ENCODE measurements at regions not wholly inside any gene's neighbourhood (a gene's known extent, or its start where the extent isn't known, plus 50 kb on each side); places are given as distances from the start of the nearest gene placed in this dataset.

DNA sequence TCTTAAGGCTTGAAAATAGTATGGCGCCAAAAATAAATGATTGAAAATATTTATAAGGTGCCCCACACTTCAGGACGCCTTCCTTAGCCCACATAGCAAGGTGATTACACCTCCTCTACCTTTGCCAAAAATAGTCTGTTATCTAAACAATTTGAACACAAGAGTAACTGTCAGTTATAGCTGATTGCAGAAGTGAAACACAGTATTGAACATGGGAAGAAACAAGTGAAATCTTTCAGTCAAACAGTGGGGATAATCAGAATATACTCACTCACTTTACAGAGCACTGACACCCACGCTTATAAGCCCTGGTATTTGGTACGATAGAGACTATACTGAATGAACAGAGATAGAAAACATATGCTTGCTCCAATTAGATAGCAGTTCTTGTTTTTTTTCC is 203.1 kb downstream of the RAB38 start:
- 100% methylated on average over 1 of the region's 4 CpGs; no CpG with 5 or more reads in 1 of the 2 experiments for WGBS, 2 experiments (ENCODE audit: insufficient coverage in 2 of 2)
- no peaks in the 10 kb centered on the region for H3K9me3 ChIP-seq (ENCODE audit: control insufficient read depth, low read length)
- no peaks in the 10 kb centered on the region for H3K36me3 ChIP-seq (ENCODE audit: control insufficient read depth, insufficient read depth, low read length)
- no peak overlapping the region for H3K4me3 ChIP-seq (ENCODE audit: extremely low read depth, insufficient read depth, low read length, poor library complexity, severe bottlenecking)
- no peaks in the 10 kb centered on the region for H3K4me1 ChIP-seq (ENCODE audit: control insufficient read depth, insufficient read depth, low read length, poor library complexity, severe bottlenecking)
- H3K27ac ChIP-seq (ENCODE audit: low read depth, low read length, severe bottlenecking) = no peak overlapping the region

DNA sequence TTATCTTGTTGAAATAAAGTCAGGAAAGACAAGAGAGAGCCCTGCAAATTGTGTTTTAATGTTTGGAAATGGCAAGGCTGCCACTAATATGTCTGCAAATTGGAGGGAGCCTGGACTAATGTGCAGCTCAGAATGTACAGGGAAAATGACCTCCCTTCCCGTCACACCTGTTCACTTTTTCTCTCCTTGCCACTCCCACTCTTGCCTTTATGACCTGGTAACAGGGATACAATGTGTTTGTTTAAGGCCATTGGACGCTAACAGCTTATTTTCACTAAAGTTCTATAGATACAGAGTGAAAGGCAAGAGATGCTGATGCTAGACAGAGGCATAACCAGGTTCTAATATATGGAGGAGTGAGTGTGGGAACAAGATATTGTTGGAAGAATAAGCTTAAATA is 203.9 kb downstream of the RAB38 start:
- no CpG with 5 or more reads among the region's 2 CpGs for WGBS, 2 experiments (ENCODE audit: insufficient coverage in 2 of 2)
- Histone ChIP-seq H3K9me3 (ENCODE audit: control insufficient read depth, low read length) (no peaks in the 10 kb centered on the region), H3K4me3 (ENCODE audit: extremely low read depth, insufficient read depth, low read length, poor library complexity, severe bottlenecking) (no peak overlapping the region), H3K36me3 (ENCODE audit: control insufficient read depth, insufficient read depth, low read length) (no peaks in the 10 kb centered on the region), H3K4me1 (ENCODE audit: control insufficient read depth, insufficient read depth, low read length, poor library complexity, severe bottlenecking) (no peaks in the 10 kb centered on the region), H3K27ac (ENCODE audit: low read depth, low read length, severe bottlenecking) (no peak overlapping the region)

GRCh38 chr11:87970762-87971161 is 204.5 kb downstream of the RAB38 start:
- WGBS, 2 experiments (ENCODE audit: insufficient coverage in 2 of 2) = 76 to 81% methylated on average over 2 to 3 of the region's 4 CpGs
- no peaks in the 10 kb centered on the region for H3K9me3 ChIP-seq (ENCODE audit: control insufficient read depth, low read length)
- no peaks in the 10 kb centered on the region for H3K4me1 ChIP-seq (ENCODE audit: control insufficient read depth, insufficient read depth, low read length, poor library complexity, severe bottlenecking)
- H3K36me3 ChIP-seq (ENCODE audit: control insufficient read depth, insufficient read depth, low read length) = no peaks in the 10 kb centered on the region
- H3K4me3 ChIP-seq (ENCODE audit: extremely low read depth, insufficient read depth, low read length, poor library complexity, severe bottlenecking) = no peak overlapping the region
- no peak overlapping the region for H3K27ac ChIP-seq (ENCODE audit: low read depth, low read length, severe bottlenecking)

DNA sequence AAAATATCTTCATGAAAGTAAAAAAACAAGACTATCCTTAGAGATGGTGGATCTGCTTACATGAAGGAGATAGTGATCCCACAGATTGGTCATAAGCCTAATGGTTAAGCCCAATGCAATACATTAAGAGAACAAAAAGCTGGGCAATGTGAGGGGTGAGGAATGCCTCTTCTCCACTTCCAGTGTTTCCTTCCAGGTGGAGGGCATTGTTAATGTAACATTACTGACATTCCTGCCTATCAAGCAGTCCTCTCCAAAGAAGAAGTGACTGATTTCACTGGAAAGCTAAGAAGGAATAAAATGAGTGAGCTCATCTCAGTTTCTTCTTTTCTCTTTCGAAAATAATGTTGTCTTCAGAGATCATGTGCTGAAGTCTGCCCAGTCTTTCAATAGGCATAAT is 207.8 kb downstream of the RAB38 start:
- no peak overlapping the region for H3K4me3 ChIP-seq (ENCODE audit: extremely low read depth, insufficient read depth, low read length, poor library complexity, severe bottlenecking)
- H3K9me3 ChIP-seq (ENCODE audit: control insufficient read depth, low read length) = no peaks in the 10 kb centered on the region
- H3K27ac ChIP-seq (ENCODE audit: low read depth, low read length, severe bottlenecking) = no peak overlapping the region
- H3K4me1 ChIP-seq (ENCODE audit: control insufficient read depth, insufficient read depth, low read length, poor library complexity, severe bottlenecking) = no peaks in the 10 kb centered on the region
- no peaks in the 10 kb centered on the region for H3K36me3 ChIP-seq (ENCODE audit: control insufficient read depth, insufficient read depth, low read length)
- WGBS, 2 experiments (ENCODE audit: insufficient coverage in 2 of 2) = 83% methylated on average over 1 of the region's 1 CpG; no CpG with 5 or more reads in 1 of the 2 experiments

- H3K9me3 ChIP-seq (ENCODE audit: control insufficient read depth, low read length) = no peaks in the 10 kb centered on the region
- H3K27ac ChIP-seq (ENCODE audit: low read depth, low read length, severe bottlenecking) = no peak overlapping the region
- no peaks in the 10 kb centered on the region for H3K36me3 ChIP-seq (ENCODE audit: control insufficient read depth, insufficient read depth, low read length)
- 100% methylated on average over 1 of the region's 1 CpG; no CpG with 5 or more reads in 1 of the 2 experiments for WGBS, 2 experiments (ENCODE audit: insufficient coverage in 2 of 2)
- no peaks in the 10 kb centered on the region for H3K4me1 ChIP-seq (ENCODE audit: control insufficient read depth, insufficient read depth, low read length, poor library complexity, severe bottlenecking)
- H3K4me3 ChIP-seq (ENCODE audit: extremely low read depth, insufficient read depth, low read length, poor library complexity, severe bottlenecking) = no peak overlapping the region
These were observed 208.5 kb downstream of the RAB38 start for GRCh38 chr11:87966694-87967093.

DNA sequence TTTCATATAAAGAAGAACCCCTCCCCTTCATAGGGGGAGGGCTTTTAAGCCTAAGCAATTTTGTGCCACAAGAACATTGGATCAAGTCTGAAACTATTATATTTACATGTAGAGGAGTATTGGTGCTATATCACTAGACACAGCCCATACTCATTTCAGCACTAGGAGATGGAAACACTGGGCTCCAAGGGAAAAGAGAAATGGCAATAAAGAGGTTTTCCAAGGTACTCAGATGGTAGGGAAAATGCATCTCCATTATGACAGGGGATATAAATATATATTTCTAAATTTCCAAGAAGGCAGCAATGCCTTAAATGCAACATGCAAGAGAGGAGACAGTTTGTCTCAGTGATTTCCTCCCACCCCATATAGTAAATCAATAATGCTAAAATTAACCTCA is 209.0 kb downstream of the RAB38 start:
- Histone ChIP-seq H3K36me3 (ENCODE audit: control insufficient read depth, insufficient read depth, low read length) (no peaks in the 10 kb centered on the region), H3K4me3 (ENCODE audit: extremely low read depth, insufficient read depth, low read length, poor library complexity, severe bottlenecking) (no peak overlapping the region), H3K27ac (ENCODE audit: low read depth, low read length, severe bottlenecking) (no peak overlapping the region), H3K4me1 (ENCODE audit: control insufficient read depth, insufficient read depth, low read length, poor library complexity, severe bottlenecking) (no peaks in the 10 kb centered on the region), H3K9me3 (ENCODE audit: control insufficient read depth, low read length) (no peaks in the 10 kb centered on the region)

DNA sequence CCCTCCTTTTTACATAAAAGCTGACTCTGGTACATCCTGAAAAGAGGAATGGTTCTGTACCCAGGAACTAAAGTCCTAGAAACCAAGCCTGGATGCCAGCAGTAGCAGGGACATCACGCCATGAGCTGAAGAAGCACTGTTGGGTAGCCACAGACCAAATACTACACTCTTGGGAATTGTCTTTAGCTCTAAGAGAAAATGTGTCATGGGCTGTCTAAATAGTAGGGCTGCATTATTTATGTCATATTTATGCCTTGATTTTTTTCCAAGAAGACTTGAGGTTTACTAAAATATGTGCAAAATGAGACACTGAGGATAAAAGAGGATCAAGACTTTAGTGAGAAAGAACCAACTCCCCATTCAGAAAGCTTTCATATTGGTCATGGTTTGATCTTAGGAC is 213.6 kb downstream of the RAB38 start:
- H3K36me3 ChIP-seq (ENCODE audit: control insufficient read depth, insufficient read depth, low read length) = no peaks in the 10 kb centered on the region
- no peaks in the 10 kb centered on the region for H3K9me3 ChIP-seq (ENCODE audit: control insufficient read depth, low read length)
- H3K27ac ChIP-seq (ENCODE audit: low read depth, low read length, severe bottlenecking) = no peak overlapping the region
- H3K4me1 ChIP-seq (ENCODE audit: control insufficient read depth, insufficient read depth, low read length, poor library complexity, severe bottlenecking) = no peaks in the 10 kb centered on the region
- WGBS, 2 experiments (ENCODE audit: insufficient coverage in 2 of 2) = 100% methylated on average over 1 of the region's 1 CpG; no CpG with 5 or more reads in 1 of the 2 experiments
- H3K4me3 ChIP-seq (ENCODE audit: extremely low read depth, insufficient read depth, low read length, poor library complexity, severe bottlenecking) = no peak overlapping the region

- H3K36me3 ChIP-seq (ENCODE audit: control insufficient read depth, insufficient read depth, low read length) = no peaks in the 10 kb centered on the region
- no peak overlapping the region for H3K4me3 ChIP-seq (ENCODE audit: extremely low read depth, insufficient read depth, low read length, poor library complexity, severe bottlenecking)
- WGBS, 2 experiments (ENCODE audit: insufficient coverage in 2 of 2) = 100% methylated on average over 2 of the region's 4 CpGs; no CpG with 5 or more reads in 1 of the 2 experiments
- no peak overlapping the region for H3K27ac ChIP-seq (ENCODE audit: low read depth, low read length, severe bottlenecking)
- H3K4me1 ChIP-seq (ENCODE audit: control insufficient read depth, insufficient read depth, low read length, poor library complexity, severe bottlenecking) = peaks cover 6% of the 10 kb centered on the region
- no peaks in the 10 kb centered on the region for H3K9me3 ChIP-seq (ENCODE audit: control insufficient read depth, low read length)
These were observed 217.3 kb downstream of the RAB38 start for GRCh38 chr11:87957961-87958360.

- no peak overlapping the region for H3K4me3 ChIP-seq (ENCODE audit: extremely low read depth, insufficient read depth, low read length, poor library complexity, severe bottlenecking)
- H3K36me3 ChIP-seq (ENCODE audit: control insufficient read depth, insufficient read depth, low read length) = no peaks in the 10 kb centered on the region
- 100% methylated on average over 1 of the region's 4 CpGs for WGBS, 2 experiments (ENCODE audit: insufficient coverage in 2 of 2)
- H3K9me3 ChIP-seq (ENCODE audit: control insufficient read depth, low read length) = no peaks in the 10 kb centered on the region
- peaks cover 6% of the 10 kb centered on the region for H3K4me1 ChIP-seq (ENCODE audit: control insufficient read depth, insufficient read depth, low read length, poor library complexity, severe bottlenecking)
- no peak overlapping the region for H3K27ac ChIP-seq (ENCODE audit: low read depth, low read length, severe bottlenecking)
These were observed 220.8 kb downstream of the RAB38 start for GRCh38 chr11:87954476-87954875.

DNA sequence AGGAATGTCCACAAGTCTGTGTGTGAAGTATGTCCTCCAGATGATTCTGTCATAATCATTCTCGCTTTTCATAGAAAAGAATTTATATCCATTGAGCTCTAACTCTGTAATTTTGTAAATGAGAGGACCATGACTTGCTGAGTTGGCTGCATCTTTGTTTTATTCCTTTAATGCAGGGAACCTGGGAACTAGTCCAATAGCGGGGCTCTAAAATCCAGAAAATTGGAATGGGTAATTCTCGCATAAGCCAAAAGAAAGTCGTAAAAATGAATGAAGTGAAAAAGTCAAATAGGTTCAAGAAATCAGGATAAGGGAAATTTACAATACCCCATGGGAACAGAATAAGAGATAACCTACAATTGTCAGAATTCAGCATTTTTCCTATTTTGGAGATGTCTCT is 232.5 kb downstream of the RAB38 start:
- no peak overlapping the region for H3K4me3 ChIP-seq (ENCODE audit: extremely low read depth, insufficient read depth, low read length, poor library complexity, severe bottlenecking)
- H3K9me3 ChIP-seq (ENCODE audit: control insufficient read depth, low read length) = no peaks in the 10 kb centered on the region
- H3K27ac ChIP-seq (ENCODE audit: low read depth, low read length, severe bottlenecking) = no peak overlapping the region
- WGBS, 2 experiments (ENCODE audit: insufficient coverage in 2 of 2) = 78 to 91% methylated on average over 2 to 3 of the region's 4 CpGs
- no peaks in the 10 kb centered on the region for H3K4me1 ChIP-seq (ENCODE audit: control insufficient read depth, insufficient read depth, low read length, poor library complexity, severe bottlenecking)
- no peaks in the 10 kb centered on the region for H3K36me3 ChIP-seq (ENCODE audit: control insufficient read depth, insufficient read depth, low read length)

DNA sequence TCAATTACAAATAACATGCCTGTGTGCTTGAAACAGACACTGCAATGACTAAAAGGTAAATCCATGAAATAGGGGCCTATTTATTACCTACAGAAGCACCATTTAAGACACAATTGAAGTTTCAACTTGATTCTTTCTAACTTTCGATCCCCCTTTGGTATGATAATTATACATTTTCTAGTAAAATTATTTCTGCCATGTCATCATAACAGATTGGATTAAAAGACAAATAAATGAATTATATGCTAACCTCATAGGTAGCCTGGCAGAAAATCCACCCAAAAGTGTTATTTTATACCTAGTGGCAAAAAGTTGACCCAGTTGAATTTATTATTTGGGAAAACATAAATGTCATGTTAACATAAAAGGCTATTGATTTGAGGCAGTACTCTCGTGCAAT is 241.1 kb downstream of the RAB38 start:
- H3K9me3 ChIP-seq (ENCODE audit: control insufficient read depth, low read length) = no peaks in the 10 kb centered on the region
- H3K27ac ChIP-seq (ENCODE audit: low read depth, low read length, severe bottlenecking) = no peak overlapping the region
- WGBS, 2 experiments (ENCODE audit: insufficient coverage in 2 of 2) = no CpG with 5 or more reads among the region's 2 CpGs
- H3K36me3 ChIP-seq (ENCODE audit: control insufficient read depth, insufficient read depth, low read length) = no peaks in the 10 kb centered on the region
- H3K4me3 ChIP-seq (ENCODE audit: extremely low read depth, insufficient read depth, low read length, poor library complexity, severe bottlenecking) = no peak overlapping the region
- H3K4me1 ChIP-seq (ENCODE audit: control insufficient read depth, insufficient read depth, low read length, poor library complexity, severe bottlenecking) = no peaks in the 10 kb centered on the region

Data from mesodermal cell (in vitro differentiated cells).